GM12878 (cell line): ENCODE measurements at regions not wholly inside any gene's neighbourhood (a gene's known extent, or its start where the extent isn't known, plus 50 kb on each side); places are given as distances from the start of the nearest gene placed in this dataset.

ENCODE experiments used
- TARDBP ChIP-seq: IDR thresholded peaks from 2 replicates; pipeline ENCODE4 v1.6.1; 2016; ENCODE audit warnings: borderline replicate concordance
- TF ChIP-seq, protein P1 (sequence below), 3 experiments: IDR thresholded peaks in 2 of 3; conservative IDR thresholded peaks in 1 of 3; 2 replicates each; pipeline ENCODE4 v1.5.1; 2011; ENCODE audit warnings: low read depth in 3 of 3, low read length in 3 of 3, mild to moderate bottlenecking in 3 of 3, control low read depth in 2 of 3, moderate library complexity in 2 of 3, inconsistent platforms in 1 of 3, mixed read lengths in 1 of 3; ENCODE audit not compliant: control insufficient read depth in 2 of 3, insufficient read depth in 1 of 3; ENCODE audit errors: extremely low read depth in 1 of 3

DNA sequence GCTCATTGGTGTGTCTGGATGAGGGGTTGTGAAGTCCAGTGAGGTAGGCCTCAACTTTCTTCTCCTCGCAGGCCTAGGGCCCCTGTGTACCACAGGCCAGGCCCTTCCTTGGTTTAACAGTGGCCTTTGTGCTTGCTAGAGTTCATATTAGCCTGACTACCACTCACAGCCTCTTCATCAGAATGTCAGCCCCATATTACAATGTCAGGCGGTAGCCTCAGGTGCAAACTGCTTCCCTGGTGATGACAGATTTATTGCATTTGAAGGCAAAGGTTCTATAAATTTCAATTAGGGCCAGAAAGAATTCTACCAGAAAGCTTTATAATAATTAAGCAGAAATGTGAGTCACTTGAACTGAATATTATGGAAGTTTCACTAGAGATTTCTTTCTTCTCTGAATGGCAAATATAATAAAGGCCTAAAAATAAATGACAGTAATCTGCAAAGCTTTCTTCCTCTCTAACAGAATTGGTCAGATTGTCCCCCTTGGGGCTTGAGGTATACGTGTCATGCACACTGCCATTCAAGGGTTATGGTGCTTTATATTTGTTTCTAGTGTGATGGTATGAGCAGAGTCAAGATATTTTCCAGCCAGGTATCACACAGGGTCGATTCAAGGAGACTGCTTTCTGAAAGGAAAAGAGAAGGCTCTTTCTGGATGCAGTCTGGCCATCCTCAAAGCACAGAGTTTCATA lies 210.3 kb downstream of the CWF19L2 start:
- TF ChIP-seq TARDBP, result no peak
- TF ChIP-seq, protein P1, sequence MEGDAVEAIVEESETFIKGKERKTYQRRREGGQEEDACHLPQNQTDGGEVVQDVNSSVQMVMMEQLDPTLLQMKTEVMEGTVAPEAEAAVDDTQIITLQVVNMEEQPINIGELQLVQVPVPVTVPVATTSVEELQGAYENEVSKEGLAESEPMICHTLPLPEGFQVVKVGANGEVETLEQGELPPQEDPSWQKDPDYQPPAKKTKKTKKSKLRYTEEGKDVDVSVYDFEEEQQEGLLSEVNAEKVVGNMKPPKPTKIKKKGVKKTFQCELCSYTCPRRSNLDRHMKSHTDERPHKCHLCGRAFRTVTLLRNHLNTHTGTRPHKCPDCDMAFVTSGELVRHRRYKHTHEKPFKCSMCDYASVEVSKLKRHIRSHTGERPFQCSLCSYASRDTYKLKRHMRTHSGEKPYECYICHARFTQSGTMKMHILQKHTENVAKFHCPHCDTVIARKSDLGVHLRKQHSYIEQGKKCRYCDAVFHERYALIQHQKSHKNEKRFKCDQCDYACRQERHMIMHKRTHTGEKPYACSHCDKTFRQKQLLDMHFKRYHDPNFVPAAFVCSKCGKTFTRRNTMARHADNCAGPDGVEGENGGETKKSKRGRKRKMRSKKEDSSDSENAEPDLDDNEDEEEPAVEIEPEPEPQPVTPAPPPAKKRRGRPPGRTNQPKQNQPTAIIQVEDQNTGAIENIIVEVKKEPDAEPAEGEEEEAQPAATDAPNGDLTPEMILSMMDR (IDR thresholded peaks at IDR 0.05 in 2 of 3, conservative IDR thresholded peaks at IDR 0.05 in 1 of 3; ENCODE audit: control insufficient read depth in 2 of 3, extremely low read depth in 1 of 3, insufficient read depth in 1 of 3, low read depth in 3 of 3, low read length in 3 of 3), result no peak
